HG03159 (cell line): ENCODE measurements at regions not wholly inside any gene's neighbourhood (a gene's known extent, or its start where the extent isn't known, plus 50 kb on each side); places are given as distances from the start of the nearest gene placed in this dataset.
A peak's percentile ranks its signal among the peaks of the same experiment; 100 is the strongest.

ENCODE experiments used
- ATAC-seq: cut with Tn5 transposase; IDR thresholded peaks from one replicate; pipeline ENCODE4 v1.9.1; 2021; ENCODE audit warnings: mild to moderate bottlenecking, moderate library complexity; ENCODE audit not compliant: unreplicated experiment

DNA sequence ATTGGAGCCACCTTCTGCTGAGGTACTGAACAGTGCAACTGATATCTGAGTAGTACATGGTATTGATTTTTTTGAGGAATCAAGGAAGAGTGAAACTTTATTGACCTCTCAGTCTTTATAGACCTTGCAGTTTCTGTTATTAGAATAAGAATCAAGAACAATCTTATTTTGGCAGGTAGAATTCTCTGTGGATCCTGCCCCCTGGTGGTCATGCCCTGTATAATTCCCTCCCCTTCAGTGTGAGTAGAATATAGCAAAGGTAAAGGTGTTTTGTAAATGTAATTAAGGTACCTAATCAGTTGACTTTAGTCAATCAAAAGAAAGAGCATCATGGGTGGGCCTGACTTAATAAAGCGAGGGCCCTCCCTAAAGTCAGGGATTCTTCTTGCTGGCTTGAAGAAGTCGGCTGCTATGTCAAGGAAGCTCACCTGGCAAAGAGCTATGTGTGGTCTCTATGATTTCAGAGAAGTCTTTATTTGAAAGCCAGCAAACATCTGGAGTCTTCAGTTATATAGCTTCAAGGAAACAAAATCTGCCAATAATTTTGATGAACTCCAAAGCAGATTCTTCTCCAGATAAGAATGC is 142.8 kb downstream of the LSM5 start:
- peak; percentile 77 for ATAC-seq

DNA sequence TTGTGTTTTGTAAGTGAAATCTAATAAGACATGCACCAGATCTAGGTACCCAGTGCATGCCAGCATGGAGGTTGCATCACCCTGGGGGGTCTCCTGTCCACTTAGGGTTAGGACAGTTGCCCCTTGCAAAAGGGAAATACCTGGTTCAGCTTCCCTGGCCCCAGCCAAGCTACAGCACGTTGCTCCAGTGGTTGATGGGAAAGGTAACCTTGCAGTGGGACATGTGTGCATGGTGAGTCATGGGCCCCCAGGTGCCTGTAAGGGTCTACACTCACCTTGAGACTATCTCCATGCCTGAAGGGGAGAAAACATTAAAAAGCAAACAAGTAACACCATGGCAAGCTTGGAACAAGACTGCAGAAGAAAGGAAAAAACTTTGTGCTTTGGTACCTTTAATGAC is 143.9 kb downstream of the LSM5 start:
- no peak for ATAC-seq

DNA sequence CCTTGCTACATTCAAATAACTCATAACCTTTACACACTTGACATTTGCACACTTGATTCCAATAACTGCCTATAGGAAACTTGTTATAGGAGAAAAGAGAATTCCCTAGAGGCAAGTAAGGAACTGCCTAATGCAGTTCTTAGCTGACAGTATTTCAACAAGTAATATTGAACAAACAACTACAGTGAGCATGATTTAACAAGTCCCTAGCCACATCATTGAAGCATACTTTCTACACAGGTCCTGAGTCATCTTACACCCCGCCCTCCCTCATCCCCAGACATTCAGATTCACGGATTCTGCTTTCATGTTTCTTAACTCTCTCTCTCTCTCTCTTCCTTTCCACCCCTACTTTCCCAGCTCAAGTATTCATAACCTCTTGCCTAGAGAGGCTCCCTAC is 153.5 kb downstream of the LSM5 start:
- ATAC-seq = no peak

DNA sequence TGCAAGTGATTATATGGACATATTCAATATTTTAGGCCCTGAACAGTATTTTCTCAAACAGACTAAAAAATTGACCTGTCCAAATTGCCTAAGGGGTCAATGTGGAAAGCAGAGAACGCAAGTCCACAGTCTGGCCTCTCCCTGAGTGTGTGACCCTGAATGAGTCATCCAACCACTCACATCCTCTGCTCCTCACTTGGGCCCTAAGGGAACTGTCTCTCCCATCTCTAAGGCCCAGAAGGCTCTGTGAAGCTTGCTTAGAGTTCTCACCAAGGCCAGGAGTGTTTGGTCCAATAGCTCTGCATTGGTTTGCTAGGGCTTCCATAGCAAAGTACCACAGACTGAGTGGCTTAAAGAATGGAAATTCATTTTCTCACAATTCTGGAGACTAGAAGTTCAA is 155.1 kb downstream of the LSM5 start:
- no peak for ATAC-seq

DNA sequence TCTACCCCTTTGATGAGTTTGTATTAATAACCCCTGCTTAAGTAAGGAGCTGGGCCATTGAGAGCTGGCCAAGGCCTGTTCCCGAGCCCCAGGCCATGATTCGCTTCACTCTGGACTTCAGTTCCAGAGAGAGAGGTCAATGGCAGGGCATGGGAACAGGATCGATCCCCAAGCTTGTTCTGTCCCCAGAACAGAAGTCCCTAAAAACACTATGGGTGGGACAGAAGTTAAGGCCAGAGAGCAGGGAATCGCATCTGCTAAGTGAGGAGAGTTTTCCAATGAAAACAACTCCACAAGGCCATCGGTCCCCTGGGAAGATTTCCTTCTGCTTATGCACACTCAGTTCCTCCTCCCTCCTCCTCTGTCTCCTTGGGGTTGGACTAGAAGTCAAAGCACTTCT is 159.6 kb downstream of the LSM5 start:
- ATAC-seq = no peak

DNA sequence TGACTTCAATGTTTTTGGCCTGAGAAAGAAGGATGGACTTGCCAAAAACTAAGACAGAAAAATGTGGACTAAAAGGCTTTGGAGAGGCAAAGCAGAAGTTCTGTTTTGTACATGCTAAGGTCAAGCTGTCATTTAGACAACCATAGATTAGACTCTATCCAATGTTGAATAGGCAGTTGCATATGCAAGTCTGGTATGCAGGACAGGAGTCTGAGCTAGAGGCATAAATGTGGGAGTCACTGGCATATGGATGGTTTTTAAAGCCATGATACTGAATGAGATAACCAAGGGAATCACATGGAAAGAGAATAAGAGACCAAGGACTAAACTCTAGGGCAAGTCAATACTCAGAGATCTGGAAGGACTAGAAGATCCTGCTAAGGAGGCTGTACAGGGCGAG is 164.1 kb downstream of the LSM5 start:
- ATAC-seq = no peak

DNA sequence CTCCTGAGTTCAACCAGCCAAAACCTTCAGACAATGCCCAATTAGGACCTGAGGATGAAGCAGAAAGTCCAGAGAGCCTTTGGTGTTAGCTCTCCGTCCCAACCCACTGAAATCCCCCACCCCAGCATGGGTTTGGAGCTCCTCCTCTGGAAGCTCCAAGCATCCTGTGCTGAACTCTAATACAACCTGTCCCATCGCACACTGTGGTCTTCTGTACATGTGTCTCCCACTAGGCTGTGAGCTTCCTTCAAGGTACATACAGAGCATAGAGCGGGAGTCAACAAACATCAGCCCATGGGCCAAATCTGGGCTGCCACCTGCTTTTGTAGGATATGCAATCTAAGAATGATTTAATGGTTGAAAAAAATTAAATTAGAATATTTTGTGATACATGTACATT is 166.5 kb downstream of the LSM5 start:
- no peak for ATAC-seq

DNA sequence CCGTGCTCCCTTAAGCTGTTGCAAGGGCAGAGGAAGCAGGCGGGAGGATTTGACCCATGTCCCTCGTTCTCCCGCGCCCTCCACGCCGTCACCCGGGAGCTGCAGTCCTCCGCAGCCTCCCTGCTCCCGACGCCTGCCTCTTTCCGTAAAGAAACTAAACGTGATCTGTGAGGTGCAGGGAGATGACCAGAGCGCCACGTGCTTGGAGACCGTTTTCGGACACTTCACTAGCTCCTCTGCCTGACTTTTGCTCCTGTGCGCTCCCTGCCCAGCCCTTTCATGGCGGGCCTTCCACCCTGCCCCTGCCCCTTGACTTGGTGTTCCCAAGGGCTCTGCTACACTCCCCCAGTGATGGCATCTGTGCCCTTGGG is 171.2 kb downstream of the LSM5 start:
- ATAC-seq = no peak

DNA sequence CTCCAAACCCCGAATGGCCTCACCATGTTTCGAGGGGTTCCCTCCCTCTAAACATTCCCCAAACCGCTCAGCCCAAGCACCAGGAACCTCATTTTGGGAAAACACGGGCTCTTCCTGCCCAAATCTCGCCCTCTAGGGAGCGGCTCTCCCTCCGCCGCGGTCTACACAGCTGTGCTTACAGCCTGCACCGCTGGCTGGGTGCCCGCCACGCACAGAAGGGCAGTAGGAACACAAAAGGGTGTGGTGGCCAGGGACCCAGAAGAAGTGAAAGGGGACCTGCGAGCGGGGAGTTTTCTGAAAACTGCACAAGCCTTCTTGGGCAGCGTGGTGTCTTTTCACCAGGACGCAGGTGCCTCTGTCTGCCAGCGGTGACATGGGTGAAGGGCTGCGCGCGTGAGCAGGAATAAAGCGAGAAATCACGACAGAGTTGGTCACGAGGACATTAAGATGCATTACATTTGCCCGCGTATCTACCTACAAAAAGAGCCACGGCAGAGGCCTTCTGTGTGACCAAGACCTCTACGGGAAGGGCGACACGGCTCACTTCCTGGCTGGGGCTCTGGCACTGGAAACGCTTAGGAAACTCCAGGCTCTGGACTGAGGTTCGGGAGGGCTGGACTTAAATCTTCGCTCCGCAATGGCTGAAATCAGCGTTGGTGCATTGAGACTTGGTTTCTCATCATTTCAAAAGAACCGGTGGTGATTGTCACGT is 171.7 kb downstream of the LSM5 start:
- ATAC-seq = no peak

DNA sequence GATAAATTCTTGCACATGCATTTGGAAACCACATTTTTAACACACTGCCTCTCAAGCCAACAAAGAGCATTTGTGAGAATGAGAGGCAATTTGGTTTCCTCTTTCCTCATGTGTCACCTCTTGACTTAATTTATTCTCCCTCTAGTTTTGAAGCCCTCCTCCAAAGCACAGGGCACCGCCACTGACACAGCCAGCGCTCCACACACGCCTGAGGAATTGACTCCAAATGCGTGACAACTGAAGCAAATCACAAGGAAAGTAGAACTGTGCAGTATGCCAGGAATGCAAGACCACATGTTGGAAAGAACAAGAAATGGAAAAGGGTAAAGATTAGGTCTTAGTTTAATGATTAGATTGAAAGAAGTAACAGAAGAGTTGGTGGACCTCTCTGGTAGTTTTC is 173.3 kb downstream of the LSM5 start:
- no peak for ATAC-seq

DNA sequence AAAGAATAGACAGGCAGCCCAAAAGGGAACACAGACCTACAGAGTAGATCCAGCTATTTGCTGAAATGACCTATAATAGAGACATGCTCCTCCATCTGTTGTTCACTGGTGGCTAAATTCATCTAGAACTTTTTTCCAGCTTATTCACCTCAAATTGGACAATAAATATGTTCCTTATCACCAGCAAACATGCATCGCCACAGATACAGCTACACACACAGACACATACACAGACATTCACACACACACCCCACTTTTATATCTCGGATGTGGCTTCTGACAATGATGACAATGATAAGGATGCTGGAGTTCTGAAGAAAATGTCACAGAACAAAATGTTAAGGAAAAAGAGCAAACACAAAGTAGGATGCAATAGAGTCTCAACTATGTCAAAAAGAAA is 175.4 kb downstream of the LSM5 start:
- no peak for ATAC-seq

DNA sequence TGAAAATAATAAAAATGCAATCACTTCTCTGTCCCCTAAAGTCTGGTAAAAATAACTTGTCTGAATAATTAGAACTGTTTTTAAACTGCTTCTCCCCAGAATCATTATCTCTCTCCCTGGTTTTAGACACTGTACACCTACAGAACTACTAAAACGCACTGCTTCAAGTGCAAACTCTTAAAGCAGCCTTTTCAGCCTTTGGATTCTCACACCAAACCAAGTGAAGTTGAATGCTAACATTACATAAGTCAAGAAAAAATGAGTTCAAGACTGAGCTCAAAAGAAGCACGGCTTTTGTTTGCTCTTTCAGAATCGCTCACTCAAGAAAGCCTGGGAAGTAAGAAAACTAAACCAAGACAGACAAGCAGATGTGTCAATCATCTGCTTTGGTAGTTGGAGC is 188.8 kb downstream of the LSM5 start:
- no peak for ATAC-seq

DNA sequence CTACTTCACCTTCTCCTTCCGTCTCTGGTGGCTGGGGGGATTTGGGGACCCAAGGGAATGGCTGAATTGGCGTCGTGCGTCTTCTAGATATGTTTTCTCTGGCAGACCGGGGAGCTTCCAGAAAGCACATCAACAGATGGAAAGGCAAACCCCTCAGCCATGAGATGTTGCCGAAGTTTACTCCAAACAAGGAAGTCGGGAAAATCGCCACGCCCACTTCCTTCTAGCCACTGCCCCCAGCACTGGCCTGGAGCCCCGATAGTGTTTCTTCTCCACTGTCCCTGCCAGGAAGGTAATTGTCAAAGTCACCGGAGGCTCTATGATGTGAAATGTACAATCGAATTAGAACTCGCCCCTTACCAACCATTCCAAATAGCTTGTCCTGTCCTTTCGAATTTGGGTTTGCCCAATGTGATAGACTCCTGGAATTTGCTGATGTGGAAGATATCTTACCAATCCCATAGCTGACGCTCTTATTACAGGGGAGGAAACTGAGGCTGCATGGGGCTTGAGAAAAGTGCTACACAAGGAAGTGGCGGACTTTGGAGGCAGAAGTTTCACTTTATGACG is 191.0 kb downstream of the LSM5 start:
- no peak for ATAC-seq

DNA sequence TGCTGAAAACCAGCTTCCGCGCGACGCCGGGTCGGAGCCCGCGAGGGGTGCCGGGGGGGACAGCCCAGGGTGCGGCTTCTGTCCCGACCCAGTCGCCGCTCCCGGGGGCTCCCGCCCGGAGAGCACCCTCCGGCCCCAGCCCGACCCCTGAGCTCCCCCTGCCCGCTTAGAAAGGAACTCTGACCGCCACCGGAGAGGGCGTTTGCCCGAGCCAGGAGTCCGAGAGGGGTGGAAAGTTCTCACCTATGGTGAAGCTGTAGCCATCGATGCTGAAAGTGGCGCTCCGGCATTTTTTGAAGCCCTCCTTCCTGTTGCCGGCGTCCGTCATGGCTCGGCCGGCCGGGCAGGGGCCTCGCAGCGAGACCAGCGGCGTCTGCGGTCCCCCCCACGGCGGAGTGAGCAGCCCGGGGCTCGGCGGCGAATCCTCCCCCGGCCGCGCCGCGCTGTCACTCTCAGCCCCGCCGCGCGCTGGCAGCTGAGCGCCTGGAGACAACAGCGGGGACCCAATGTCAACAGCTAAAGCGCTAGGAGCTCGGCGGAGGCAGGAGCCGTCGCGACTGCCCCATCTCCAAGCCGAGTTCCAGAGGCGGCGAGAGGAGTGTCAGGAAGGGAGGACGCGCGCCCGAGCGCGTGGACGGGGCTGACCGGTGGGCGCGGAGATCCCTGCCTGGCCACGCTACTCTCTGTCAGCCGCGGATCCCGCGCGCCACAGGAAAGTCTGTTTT is 191.6 kb downstream of the LSM5 start:
- ATAC-seq = no peak

DNA sequence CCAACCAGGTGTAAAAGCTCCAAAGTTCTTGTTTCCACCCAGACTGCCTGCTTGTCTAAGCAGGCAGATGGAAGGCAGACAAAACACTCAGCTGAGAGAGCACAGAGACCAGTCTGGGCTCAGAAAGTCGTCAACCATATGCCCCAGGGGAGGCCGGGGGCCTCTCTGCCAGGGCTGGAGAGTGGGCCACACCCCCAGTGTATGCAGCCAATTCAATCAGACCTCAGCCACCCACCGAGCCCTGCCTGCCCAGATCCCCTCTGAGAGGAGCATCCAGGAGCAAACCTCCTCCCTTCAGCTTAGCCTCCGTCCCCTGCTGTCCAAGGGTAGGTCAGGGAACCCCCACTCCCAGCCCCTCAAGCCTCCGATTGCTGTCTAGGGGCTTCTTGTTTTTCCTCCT is 196.3 kb downstream of the LSM5 start:
- no peak for ATAC-seq

DNA sequence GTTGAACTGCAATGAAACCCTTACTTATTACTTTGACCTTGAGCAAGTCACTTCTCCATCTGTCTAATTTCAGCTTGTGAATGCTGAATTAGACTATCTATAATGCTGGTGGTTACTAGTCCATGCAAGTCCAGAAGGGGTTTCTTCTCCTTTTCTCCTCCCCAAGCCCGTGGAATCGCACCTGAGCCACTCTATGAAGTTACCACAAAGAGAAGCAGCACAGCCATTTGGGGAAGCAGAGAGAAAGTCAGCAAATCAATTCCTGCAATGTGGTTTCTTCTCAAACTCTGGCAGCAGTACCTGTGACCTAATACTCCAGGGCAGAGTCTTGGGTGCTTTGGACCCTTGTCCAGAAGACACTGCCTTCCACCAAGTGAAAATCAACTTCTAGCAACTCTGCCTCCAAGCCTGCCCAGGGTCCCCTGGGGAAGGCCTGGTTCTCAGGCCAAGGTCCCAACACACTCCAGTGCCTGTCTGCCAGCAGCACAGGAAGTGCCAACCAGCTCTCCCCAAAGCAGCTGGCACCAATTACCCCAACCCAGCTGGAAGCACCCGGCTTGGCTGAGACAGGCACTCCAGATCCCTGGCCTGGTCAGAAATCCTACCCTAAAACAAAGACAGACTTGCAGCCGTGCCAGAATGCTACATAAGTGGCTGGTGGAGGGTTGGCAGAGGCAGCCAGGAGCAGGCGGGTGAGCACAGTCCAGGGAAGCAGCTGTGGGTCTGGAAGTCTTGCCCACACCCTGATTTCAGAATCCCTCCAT is 200.3 kb downstream of the LSM5 start:
- no peak for ATAC-seq

DNA sequence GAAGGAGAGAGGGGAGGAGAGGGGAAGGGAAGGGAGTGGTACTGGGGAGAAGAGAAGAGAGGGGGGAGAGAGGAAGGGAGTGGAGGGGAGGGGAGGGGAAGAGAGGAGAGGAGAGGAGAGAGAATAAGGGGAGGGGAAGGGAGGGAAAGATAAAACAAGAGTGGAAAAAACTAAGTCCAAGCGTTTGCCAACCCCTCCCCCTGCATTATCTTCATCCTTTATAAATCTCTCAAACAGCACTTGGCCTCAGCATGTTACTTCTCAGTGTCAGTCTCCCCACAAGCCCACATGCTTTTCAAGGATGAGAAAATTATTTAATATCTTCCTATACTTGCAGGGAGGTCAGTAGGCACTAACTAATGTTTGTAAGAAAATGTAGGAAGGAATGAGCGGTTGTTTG is 204.5 kb downstream of the LSM5 start:
- ATAC-seq = no peak

DNA sequence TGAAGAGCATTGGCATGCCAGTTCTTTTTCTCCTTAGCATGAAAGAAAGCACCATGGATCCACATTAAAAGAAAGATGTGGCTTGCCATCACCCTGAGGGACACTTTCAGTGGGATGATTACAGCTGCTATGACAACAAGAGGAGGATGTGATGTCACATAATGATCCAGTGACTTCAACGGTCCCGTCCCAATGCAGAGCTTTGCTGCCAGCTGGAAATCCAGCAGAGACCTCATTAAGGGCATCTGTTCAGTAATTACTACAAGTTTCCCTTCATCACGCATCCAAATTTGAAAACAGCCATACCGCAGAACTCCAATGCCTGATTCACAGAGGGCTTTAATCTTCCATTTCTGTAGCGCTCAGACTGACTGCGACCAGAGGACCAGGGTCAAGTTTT is 206.6 kb downstream of the LSM5 start:
- ATAC-seq = no peak

DNA sequence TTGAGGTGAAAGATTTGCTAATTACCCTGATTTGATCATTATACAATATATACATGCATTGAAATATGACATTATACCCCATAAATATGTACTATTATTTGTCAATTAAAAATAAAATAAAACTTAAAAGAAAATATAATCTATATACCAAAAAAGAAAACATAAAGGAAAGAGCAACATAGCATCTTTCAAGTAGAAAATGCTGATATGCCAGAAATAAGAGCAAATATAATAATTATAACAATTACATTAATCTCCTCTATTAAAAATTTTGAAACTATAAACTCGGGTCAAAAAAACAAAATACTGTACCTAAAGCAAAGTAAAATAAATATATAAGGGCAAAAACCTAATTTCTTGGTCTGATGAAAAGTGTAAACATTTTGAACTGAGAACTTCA is 209.3 kb upstream of the PDE1C start:
- ATAC-seq = no peak

DNA sequence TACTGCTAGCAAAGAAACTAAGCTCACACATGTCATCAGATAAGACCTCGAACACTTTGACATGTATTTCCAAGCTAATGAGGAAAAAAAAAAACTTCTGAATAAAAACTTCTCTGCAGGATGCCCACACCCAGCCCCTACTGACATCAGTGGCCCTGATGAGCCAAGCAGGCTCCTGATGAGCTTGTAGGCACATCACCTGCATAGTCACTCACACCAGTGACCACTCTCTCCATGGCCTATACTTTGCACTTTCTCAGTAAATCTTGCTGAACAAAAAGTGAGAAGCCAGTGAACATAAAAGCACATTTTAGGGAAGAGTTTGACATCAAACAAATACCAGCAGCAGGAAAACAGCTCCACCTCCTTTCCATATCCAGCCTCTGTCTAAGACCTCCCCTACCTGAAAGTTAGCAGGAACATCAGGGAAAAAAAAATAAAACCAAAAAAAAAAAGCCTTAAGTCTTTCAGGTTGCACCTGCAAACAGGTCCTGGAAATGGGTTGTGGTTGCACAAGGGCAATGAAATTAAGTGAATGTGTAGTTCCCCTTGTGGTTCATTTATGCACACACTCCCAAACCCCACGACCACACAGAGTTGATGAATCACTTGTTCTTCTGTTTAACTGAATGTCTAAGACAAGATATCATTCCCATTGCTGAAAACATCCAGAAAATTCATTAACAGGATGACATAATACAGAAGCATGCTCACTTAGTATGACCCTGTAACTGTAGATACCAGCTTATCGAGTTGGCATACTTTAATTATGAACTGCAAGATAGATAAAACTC is 205.2 kb upstream of the PDE1C start:
- peak; percentile 68 for ATAC-seq

DNA sequence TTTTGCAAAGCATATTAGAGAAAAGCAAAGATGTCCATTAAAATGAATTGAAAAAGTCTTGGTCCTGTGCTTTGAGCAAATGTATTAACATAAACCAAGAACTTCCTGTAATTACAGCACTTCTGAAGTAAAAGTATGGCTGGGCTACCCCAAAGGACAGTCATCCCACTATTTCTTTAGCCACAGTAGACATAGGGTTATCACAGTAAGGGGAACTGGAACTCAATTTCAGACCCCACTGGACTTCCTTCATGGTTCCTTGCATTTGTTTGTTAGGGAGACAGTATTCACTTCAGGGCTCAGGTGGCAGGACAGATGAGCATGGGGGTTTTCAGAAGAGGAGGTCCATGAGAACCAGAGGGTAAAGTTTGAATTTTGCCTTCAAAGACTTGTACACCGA is 203.1 kb upstream of the PDE1C start:
- ATAC-seq = no peak
